ENCODE measurements at regions not wholly inside any gene's neighbourhood (a gene's known extent, or its start where the extent isn't known, plus 50 kb on each side); places are given as distances from the start of the nearest gene placed in this dataset.

GRCh38 chr5:175325681-175326080 is 118.3 kb downstream of the DRD1 start:
- TF ChIP-seq, protein P1, sequence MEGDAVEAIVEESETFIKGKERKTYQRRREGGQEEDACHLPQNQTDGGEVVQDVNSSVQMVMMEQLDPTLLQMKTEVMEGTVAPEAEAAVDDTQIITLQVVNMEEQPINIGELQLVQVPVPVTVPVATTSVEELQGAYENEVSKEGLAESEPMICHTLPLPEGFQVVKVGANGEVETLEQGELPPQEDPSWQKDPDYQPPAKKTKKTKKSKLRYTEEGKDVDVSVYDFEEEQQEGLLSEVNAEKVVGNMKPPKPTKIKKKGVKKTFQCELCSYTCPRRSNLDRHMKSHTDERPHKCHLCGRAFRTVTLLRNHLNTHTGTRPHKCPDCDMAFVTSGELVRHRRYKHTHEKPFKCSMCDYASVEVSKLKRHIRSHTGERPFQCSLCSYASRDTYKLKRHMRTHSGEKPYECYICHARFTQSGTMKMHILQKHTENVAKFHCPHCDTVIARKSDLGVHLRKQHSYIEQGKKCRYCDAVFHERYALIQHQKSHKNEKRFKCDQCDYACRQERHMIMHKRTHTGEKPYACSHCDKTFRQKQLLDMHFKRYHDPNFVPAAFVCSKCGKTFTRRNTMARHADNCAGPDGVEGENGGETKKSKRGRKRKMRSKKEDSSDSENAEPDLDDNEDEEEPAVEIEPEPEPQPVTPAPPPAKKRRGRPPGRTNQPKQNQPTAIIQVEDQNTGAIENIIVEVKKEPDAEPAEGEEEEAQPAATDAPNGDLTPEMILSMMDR (IDR thresholded peaks at IDR 0.05; ENCODE audit: low read length), result no peak
- TF ChIP-seq EZH2 (IDR thresholded peaks at IDR 0.05; ENCODE audit: borderline replicate concordance, low read length), result no peak

Measured in OCI-LY1 (cell line).